Stimulated activated CD8-positive, alpha-beta memory T cell treated with anti-CD3 and anti-CD28 coated beads, Interleukin-12 subunit alpha, Interleukin-12 subunit beta, amount 100 ng/mL, for 1 hour (primary cell): ENCODE measurements at regions not wholly inside any gene's neighbourhood (a gene's known extent, or its start where the extent isn't known, plus 50 kb on each side); places are given as distances from the start of the nearest gene placed in this dataset.

Experiments
- DNase-seq: peaks from one replicate; pipeline ENCODE4 v3.0.0-alpha.2; 2020; ENCODE audit warnings: low read depth

DNA sequence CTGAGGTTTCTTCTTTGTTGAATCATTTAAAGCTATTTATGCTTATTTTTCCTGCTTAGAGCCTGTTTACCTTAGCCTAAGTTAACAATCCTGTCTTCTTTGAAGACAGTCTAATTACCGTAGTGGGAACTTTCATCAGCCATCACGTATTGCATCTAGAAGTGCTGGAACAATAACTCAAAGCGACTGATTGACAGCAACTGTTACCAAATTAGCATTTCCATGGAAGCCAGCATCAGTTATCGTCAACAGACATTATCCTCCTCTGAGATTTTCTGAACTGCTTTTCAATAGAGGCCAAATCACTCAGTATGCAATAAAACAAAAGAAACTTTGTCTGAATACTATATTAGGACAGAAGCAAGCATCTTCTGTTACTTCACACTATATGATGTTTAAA, 433.3 kb upstream of the SLITRK1 start:
- DNase-seq, result no peak

DNA sequence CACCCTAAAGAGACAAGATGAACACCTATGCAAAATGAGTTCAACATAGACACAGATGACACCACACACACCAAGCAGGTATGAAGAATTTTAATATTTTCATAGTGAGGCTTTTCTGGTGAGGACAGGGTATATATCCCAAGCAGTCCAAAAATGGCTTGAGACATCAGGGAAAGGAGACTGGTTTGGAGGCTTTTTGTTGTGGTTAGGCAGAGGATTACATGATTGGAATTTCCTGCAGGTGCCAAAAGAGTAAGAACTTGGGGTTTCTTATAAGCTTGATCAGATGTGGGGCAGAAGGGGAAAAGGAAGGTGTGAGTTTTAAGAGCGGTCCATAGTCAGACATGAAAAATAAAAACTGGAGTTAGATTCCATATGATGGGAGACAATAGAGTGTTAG, 420.8 kb upstream of the SLITRK1 start:
- no peak for DNase-seq

DNA sequence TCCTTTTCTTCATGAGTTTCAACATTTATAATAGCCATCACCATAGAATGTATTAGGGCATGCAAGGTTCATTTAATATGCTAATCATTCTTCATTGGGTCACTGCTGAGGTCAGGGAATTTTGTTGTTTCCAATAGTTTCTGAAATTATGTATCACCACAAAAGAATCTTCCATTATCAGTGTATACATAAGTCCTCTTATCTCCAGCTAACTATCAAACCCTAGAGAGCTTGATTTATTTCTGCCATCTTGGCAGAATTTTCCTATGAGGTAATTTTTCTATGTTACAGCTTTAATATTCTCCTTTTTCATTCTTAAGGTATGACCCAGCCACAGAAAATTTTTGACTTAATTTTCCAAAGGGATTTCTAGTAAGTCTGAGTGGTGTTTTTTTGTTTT, 415.0 kb upstream of the SLITRK1 start:
- no peak for DNase-seq

DNA sequence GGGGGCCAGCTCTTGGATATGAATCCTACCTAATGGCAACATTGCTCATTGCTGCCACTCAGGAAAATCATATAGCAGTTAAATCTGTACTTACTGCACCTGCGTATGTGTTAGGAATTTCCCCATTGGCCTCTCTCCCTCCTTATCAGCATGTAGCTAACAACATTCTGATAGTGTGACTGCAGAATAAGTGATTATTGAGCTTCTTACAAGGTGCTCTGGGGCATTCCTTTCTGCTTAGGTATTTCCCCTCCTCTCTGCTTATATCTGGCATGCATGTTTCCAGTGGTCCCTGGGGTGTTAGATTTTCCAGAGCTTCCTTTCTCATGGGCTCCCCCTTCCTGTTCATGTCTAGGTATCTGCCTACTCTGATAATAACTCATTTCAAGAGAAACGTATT, 414.1 kb upstream of the SLITRK1 start:
- DNase-seq, result no peak

DNA sequence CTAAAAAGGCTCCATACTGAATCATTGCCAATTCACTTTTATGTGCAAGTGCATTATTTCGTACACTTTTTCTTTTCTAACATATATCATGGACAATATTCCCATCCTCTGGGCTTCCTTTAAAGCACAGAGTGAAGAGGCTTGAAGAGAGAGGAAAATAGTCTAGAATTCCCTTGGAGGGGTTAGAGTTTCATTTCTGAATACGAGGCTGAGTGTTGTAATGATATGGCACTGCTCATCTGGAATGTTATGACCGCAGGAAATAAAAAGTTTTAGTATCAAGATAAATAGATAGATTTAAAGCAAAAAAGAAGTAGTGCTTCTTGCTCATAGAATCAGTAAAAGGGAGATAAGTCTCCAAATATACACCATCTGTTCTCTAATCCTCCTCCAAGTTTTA, 412.3 kb upstream of the SLITRK1 start:
- DNase-seq, result no peak

DNA sequence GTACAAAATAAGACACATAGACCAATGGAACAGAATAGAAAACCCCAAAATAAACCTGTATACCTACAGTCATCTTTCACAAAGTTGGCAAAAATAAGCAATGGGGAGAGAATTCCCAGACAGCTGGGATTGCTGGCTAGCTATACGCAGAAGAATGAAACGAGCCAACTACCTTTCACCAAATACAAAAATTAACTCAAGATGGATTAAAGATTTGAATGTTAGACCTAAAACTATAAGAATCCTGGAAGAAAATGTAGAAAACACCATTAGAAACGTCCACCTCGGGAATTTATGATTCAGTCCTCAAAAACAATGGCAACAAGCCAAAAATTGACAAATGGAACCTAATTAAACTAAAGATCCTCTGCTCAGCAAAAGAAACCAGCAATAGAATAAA, 408.1 kb upstream of the SLITRK1 start:
- DNase-seq, result no peak

DNA sequence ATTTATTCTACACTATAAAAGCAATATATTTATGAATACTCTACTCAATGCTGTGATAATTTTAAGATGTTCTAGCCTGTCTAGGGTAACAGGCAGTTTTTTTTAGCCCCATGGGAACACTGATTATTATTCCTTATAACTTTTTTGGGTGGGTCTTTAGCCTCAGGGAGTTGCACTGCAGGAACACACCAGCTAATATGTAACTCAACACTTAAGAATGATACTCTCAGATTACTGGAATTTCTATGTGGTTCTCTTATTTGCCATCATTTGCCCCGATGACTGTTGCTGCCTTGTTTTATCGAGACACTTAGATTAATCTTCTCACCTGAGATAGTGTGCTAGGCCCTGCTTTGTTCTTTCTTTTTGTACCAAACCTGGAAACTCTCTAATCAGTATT, 396.9 kb upstream of the SLITRK1 start:
- no peak for DNase-seq

DNA sequence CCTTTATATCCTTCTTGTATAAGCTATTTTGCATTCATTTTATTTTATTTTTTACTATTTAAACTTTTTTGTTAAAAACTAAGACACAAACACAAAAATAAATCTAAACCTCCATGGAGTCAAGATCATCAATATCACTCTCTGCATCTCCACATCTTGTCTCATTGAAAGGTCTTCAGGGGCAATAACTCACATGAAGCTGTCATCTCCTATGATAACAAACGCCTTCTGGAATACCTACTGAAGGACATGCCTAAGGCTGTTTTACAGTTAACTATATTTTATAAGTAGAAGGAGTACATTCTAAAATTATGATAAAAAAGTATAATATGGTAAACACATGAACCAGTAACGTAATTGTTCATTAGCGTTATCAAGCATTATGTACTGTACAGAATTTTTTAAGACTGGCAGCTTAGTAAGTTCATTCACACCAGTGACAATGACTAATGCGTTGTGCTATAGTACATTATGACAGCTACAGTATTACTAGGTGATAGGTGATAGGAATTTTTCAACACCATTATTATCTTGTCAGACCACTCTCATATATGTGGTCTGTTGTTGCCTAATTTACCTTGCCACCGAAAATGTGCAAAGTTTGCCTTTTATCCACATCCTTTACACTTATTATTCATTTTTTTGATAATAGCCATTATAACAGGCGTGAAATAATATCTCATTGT, 390.7 kb upstream of the SLITRK1 start:
- no peak for DNase-seq

DNA sequence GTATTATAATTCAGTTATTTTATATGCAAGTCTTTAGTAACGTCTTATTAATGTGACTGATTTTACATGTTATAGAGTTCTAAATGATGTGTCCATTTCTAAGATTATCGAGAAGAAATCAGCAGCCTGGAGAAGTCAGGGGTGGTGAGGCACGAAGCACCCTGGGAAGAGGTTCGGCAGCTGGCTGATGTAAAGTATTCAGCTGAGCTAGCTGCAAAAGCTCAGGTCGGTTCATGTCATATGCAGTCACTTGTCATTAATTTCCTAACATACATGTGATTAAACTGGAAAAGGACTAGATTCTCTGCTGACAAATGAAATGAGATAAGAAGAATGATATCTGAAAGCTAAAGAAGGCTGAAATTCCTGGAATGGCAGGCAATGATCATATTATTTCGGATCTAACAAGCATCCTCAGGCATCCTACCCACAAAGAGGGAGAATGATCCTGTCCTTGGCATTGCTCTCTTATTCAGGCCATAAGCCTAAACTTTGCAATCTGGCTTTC, 383.0 kb upstream of the SLITRK1 start:
- no peak for DNase-seq

DNA sequence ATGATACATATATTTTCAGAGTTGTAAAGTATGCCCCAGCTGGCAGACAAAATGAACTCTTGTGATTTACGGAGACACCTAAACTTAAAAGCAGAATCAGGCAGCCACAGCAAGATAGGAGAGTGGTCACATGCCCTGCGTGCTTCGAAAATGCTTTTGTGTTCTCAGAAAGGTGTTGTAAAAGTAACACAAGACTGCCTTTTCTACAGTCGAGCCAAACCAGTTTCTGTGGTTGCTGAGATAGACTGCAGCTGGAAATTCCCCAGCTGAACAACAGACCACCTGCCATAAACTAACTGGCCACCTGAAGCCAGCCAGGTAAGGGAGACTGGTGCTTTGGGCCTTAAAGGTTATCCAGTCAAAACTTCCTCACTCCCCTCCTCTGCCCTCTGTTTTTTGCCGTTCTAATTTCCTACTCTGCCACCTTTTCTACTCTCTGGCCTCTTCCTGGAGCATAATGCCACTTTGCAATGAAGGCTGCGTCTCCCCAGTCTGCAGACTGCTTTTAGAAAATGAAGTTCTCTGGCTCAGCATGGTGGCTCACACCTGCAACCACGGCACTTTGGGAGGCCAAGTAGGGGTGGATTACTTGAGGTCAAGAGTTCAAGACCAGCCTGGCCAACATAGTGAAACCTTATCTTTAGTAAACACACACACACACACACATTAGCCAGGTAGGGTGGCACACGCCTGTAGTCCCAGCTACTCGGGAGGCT, 381.2 kb upstream of the SLITRK1 start:
- no peak for DNase-seq

DNA sequence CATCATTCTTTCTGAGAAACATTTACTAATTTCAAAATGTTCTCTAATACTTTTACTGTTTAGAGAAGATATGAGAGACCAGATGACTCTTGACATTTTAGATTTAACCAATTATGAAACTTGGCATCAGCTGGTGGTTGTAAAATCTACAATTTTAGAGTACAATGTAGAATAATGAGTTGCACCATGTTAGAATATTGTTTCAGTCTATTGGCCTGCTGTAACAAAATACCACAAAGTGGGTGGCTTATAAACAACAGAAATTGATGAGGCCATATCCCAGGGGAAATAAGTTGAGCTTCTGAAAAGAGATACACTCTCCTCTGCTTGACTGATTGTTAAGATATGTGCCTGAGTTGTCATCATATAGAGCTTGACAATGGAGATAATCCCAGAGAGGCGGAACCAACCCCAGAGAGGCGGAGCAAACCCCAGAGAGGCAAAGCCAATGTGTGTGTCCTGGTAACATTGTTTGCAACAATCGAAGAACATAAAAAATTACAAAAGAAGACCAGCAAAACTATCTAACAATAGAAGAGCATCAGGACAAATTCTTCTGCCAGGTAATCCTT, 373.0 kb upstream of the SLITRK1 start:
- no peak for DNase-seq

DNA sequence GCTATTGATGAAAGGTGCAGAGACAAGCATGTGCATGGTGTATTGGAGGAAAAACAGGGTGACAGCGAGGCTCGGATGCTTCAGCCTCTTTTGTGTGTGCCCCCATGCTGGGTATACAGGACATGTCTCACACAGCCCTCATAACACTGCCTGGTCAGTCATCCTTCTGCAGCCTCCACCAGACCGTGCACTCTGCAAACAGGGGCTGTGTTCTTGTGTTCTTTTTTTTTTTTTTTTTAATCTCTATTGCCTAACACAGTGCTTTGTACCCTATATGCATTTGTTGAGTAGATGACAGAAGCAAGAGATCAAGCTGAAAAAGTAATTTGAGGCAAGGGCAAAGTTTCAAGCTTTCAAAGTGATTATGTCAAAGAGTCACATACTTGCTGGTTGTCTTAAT, 367.2 kb upstream of the SLITRK1 start:
- no peak for DNase-seq

DNA sequence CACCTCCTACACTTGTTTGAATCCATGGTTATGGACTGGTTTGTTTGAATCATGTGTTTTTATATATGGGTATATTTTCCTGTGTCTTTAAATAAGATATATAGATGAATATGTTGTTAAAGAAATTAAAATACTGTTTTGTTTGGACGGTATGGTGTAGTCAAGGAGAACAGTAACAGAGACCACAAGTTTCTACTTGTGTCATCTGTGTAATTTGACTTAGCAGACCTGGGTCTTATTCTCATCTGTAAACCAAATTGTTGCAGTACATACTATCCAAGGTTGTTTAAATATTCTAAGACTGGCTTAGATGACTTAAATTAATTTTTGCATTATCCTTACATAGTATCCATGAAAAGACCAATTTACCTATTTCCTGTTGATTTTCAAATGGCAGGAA, 361.1 kb upstream of the SLITRK1 start:
- DNase-seq, result no peak

DNA sequence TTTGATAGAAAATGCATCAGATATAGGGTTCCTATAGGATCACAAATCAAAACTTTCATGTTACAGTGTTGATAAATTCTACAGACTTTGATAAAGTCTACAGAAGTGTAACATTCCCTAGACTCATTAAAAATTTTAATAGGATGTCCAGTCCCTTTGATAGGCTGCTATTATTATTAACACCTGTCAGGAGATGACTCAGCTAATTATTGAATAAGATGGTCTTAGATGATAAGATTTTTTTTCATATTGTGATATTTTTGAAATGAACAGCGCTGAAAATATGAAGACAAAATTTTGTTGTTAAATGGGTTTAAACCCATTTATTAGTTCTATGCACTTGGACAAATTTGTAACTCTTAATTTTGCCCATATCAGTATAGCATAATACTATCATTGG, 356.8 kb upstream of the SLITRK1 start:
- no peak for DNase-seq

DNA sequence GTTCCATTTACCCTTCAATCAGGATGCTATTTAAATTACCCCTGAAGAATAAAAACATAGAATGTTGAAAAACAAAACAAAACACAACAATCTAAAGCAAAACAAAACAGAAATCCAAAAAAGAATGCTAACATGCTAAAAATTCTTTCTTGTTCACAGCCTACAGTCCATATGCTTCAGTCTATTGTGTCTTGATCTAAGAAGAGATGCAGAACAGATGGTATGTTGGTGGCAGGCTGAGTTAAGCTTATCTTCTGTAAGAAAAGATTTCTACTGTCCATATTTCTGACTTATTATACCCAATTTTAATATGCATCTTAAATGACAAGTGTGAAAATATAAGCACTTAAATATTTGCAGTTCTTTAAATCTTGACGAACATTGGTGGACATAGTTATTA, 356.1 kb upstream of the SLITRK1 start:
- no peak for DNase-seq

DNA sequence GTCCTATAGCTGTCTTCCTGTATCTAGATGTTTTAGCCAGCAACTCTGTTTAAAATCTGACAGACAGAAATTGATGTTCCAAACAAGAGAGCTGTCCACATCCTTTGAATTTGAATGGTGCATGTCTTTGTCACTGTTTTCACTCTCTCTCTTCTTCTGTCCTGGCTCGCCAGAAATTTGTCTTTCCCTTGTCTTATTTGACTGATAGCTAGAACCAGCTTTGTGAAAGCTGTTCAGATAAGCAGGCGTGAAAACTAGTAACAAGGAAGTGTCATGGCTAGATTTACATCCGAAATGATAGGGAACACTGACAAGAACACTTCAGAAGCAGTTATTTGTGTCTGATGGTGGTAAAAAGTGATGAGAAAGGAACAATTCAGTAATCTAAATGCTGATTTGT, 354.9 kb upstream of the SLITRK1 start:
- DNase-seq, result no peak

DNA sequence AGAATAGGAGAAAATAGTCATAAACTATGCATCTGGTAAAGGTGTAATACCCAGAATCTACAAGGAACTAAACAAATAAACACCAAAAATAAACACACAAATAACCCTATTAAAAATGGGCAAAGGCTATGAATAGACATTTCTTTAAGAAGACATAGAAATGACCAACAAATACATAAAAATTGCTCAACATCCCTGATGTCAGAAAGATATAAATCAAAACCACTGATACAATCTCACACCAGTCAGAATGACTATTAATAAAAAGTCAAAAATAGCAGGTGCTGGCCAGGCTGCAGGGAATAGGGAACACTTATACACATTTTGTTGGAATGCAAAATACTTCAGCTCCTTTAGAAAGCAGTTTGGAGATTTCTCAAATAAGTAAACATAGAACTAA, 352.1 kb upstream of the SLITRK1 start:
- no peak for DNase-seq

DNA sequence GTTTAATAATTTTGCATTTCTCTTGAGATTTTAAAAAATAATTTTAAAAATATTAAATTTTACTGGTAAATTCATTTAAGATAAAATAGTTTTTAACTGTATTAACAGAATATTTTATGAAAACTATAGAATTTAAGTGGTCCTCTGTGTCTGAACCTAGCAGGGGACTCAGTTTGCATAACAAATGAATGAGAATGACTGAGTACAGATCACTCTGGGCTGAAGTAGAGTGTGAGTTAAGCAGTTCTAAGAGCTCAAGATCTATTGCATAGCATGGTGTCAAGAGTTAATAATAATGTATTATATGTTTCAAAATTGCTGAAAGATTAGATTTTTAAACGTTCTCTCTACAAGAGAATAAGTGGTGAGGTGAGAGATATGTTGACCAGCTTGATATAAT, 348.3 kb upstream of the SLITRK1 start:
- DNase-seq, result no peak

DNA sequence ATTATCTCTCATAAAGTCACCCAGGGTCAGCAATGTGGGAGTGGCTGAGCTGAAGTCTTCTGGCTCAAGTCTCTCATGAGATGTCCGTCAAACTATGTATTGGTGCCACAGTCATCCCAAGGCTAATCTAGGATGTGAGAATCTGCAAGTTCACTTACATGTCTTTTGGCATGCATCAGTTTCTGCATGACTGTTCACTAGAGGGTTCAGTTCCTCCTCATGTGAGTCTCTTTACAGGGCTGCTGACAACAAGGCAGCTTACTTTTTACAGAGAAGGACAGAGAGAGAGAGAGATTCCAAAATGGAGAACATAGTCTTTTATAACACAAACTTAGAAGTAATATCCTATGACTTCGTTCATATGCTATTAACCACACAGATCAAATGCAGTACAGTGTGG, 328.8 kb upstream of the SLITRK1 start:
- DNase-seq, result no peak

DNA sequence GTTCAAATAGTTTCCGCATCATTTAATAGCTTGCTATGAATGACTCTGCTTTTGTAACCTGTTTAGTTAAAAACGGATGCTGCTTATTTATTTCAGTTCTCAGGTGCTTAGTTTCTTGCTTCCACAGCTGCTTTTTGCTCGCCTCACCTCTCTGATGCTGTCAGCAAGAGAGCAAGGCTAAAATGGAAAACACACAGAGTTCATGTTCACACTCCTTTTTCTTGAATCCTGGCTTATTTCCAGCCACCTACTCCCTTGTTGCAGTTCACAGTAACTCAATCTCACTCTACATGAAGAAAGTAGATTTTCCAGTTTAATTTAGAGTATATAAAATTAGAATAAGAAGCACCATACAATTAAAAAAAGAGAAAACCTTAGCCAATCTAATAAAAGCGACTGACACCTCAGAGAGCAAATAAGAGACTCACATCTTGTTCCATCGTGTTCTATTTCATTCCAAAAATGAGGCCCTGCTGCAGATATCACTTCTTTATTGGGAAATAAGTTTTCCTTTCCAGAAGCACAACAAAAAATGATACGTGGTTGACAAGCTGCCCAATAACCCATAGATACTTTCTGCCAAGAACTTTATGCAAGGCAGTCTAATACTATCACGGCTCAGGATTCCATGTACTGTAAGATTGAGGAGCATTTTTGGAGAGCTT, 326.1 kb upstream of the SLITRK1 start:
- DNase-seq, result no peak

DNA sequence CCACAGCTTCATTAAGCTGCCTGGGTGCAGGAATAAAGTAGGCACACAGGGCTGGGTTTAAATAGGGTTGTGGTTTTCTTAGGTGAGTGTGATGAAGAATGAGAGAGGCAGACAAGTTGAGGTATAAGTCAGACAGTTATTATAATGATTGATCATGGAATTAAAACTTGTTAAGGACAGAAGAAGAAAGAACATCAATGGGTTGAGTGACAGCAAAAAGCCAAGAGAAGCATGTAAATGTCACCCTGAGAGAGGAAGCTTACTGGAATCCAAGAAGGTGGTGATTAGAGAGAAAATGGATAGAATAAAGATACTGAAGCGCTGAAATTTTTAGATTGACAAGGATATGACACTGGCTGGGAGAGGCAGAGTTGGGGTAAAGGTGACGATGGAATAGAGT, 325.2 kb upstream of the SLITRK1 start:
- no peak for DNase-seq

DNA sequence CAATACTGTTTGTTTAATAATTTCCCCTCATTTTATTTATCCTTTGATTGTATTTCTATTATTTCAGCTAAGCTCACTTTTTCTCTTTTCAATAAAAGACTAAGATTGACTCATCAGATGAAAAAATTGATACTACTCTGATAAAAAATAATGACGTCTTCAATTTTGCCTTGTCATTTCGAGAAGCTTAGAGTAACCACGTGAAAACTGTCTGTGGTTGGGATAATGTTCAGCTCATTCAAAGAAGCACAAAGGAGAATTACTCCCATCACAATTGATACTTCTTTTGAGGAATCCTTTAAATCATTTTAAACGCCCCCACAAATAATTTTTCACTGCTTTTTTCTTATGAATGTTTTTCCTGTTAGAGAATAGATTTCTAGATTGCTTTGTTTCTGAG, 318.7 kb upstream of the SLITRK1 start:
- DNase-seq, result no peak

DNA sequence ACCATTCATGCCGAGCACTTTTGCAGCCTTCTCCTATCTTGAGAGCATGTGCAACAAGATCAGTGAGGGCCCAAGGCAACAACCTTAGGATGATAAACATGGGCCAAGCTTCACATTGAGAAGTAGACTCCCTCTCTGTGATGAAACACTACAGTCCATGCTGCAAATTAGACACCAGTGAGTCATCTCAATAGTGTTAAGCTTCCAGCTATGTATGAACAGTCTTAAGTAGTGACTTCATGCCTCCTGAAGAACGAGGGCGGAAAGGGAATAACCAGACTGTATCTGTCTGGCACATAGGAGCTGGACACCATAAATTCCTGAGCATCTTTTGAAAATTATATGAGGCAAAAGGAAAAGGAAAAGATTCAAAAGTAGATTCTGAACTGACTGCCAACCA, 309.9 kb upstream of the SLITRK1 start:
- no peak for DNase-seq
